Endothelial cell of umbilical vein (primary cell): ENCODE measurements at regions not wholly inside any gene's neighbourhood (a gene's known extent, or its start where the extent isn't known, plus 50 kb on each side); places are given as distances from the start of the nearest gene placed in this dataset.

ENCODE experiments used
- BruUV-seq: library from RNA; stranded (reverse); fragments of 400-500 nt; replicated peaks from 2 replicates; lab custom pipeline; 2021; lab: Mats Ljungman, UMichigan
- CTCF ChIA-PET: fragments of 300-600, 350-600 bp; sonication (Branson Sonifier 250); formaldehyde crosslinking; loops from one replicate; lab custom pipeline; 2021; ENCODE audit warnings: antibody characterized with exemption, inconsistent platforms; lab: Charles Lee
- POLR2A ChIA-PET: fragments of 300-600, 350-600 bp; sonication (Branson Sonifier 250); formaldehyde crosslinking; loops from one replicate; lab custom pipeline; 2021; ENCODE audit warnings: antibody characterized with exemption, inconsistent platforms; lab: Charles Lee
- DNase-seq: peaks from one replicate; pipeline ENCODE4 v3.0.0-alpha.2; 2011; ENCODE audit warnings: low read depth, low spot score
- FAIRE-seq: peaks from 2 replicates; lab custom pipeline; 2011; peaks lifted over from hg19 to GRCh38; lab: Jason Lieb, UNC
- H2AFZ ChIP-seq: 2 replicates; pipeline ENCODE4 v1.6.0; 2012; ENCODE audit warnings: low read depth, low read length, control low read depth, inconsistent platforms
- H3K27ac ChIP-seq: 2 replicates; pipeline ENCODE4 v1.5.1; 2011; ENCODE audit warnings: low read depth, mild to moderate bottlenecking, control low read depth, low read length, moderate library complexity; ENCODE audit not compliant: insufficient read depth
- H3K27me3 ChIP-seq, 2 experiments: 2 replicates each; pipeline versions ENCODE4 v1.6.0 to v1.6.1; 2011; ENCODE audit warnings: low read length in 2 of 2, mixed read lengths in 1 of 2; ENCODE audit not compliant: control insufficient read depth in 2 of 2, insufficient read depth in 2 of 2
- H3K36me3 ChIP-seq, 2 experiments: 2 replicates in 1 of 2; 3 replicates in 1 of 2; pipeline ENCODE4 v1.5.1; 2011; ENCODE audit warnings: low read length in 2 of 2, mild to moderate bottlenecking in 1 of 2, moderate library complexity in 1 of 2; ENCODE audit not compliant: control insufficient read depth in 2 of 2, insufficient read depth in 2 of 2; ENCODE audit errors: extremely low read depth in 1 of 2
- H3K4me1 ChIP-seq: 3 replicates; pipeline ENCODE4 v1.5.1; 2011; ENCODE audit warnings: mild to moderate bottlenecking, low read length; ENCODE audit not compliant: control insufficient read depth, insufficient read depth; ENCODE audit errors: extremely low read depth
- H3K4me2 ChIP-seq: 2 replicates; pipeline ENCODE4 v1.6.1; 2011; ENCODE audit warnings: low read length, control low read depth, mixed read lengths; ENCODE audit not compliant: insufficient read depth
- H3K4me3 ChIP-seq, 3 experiments: fragments of 200-600 bp in 1 of 3; sonication (generic), shearing (Covaris generic) in 1 of 3; replicated peaks in 1 of 3; 2 replicates each; pipeline ENCODE4 v1.5.1; 2011 to 2016; ENCODE audit warnings: control low read depth in 3 of 3, low read length in 3 of 3, mild to moderate bottlenecking in 2 of 3, inconsistent platforms in 1 of 3, low read depth in 1 of 3, moderate library complexity in 1 of 3; ENCODE audit not compliant: insufficient read depth in 1 of 3
- H3K79me2 ChIP-seq: 2 replicates; pipeline ENCODE4 v1.6.0; 2012; ENCODE audit warnings: low read length, inconsistent platforms; ENCODE audit not compliant: control insufficient read depth, insufficient read depth
- H3K9ac ChIP-seq: replicated peaks from 2 replicates; pipeline ENCODE3; 2011; ENCODE audit warnings: low read length, control low read depth; ENCODE audit not compliant: insufficient read depth; ENCODE audit errors: extremely low read depth
- H3K9me1 ChIP-seq: replicated peaks from 3 replicates; pipeline ENCODE4 v1.6.0; 2011; ENCODE audit warnings: mild to moderate bottlenecking, low read length; ENCODE audit not compliant: control insufficient read depth, insufficient read depth; ENCODE audit errors: extremely low read depth
- H3K9me3 ChIP-seq: replicated peaks from 2 replicates; pipeline ENCODE4 v1.5.1; 2012; ENCODE audit warnings: low read length, inconsistent platforms; ENCODE audit not compliant: control insufficient read depth, insufficient read depth
- H4K20me1 ChIP-seq: replicated peaks from 2 replicates; pipeline ENCODE3; 2011; ENCODE audit warnings: mild to moderate bottlenecking, low read length; ENCODE audit not compliant: control insufficient read depth, insufficient read depth; ENCODE audit errors: extremely low read depth
- EZH2 ChIP-seq: IDR thresholded peaks from 2 replicates; pipeline ENCODE4 v1.6.1; 2012; ENCODE audit warnings: borderline replicate concordance, low read depth, mild to moderate bottlenecking, moderate library complexity, low read length, inconsistent platforms; ENCODE audit not compliant: severe bottlenecking
- FOS ChIP-seq: IDR thresholded peaks from 2 replicates; pipeline ENCODE4 v1.6.1; 2011; ENCODE audit warnings: mild to moderate bottlenecking, low read length, moderate library complexity, borderline replicate concordance; ENCODE audit not compliant: insufficient read depth
- GATA2 ChIP-seq: IDR thresholded peaks from 2 replicates; pipeline ENCODE4 v1.7.0; 2011; ENCODE audit warnings: low read depth, mild to moderate bottlenecking, moderate library complexity, mixed read lengths, low read length; ENCODE audit not compliant: insufficient read length, insufficient read depth
- JUN ChIP-seq: IDR thresholded peaks from 2 replicates; pipeline ENCODE4 v1.6.1; 2011; ENCODE audit warnings: borderline replicate concordance, low read depth; ENCODE audit not compliant: insufficient read length, insufficient read depth
- MYC ChIP-seq: IDR thresholded peaks from one replicate; pipeline ENCODE4 v1.6.1; 2011; ENCODE audit warnings: mild to moderate bottlenecking, low read depth, low read length
- POLR2A ChIP-seq: IDR thresholded peaks from 2 replicates; pipeline ENCODE4 v1.6.1; 2012; ENCODE audit warnings: low read depth, mild to moderate bottlenecking, control low read depth, low read length
- POLR2AphosphoS5 ChIP-seq: IDR thresholded peaks from 2 replicates; pipeline ENCODE4 v1.6.1; 2012; ENCODE audit warnings: low read depth, mild to moderate bottlenecking, control low read depth, low read length, moderate library complexity; ENCODE audit not compliant: insufficient read depth
- dilution Hi-C: fragments of 300-500 bp; cut with MboI; formaldehyde crosslinking; loops from one replicate; pipeline ENCODE4 v1.15.0; 2019; ENCODE audit warnings: low sequenced_read_pairs; ENCODE audit not compliant: extremely low pct_ligation_motif_present
- intact Hi-C: fragments of 100-400 bp; cut with micrococcal nuclease; formaldehyde crosslinking; loops from one replicate; pipeline ENCODE4 v1.10.0; 2022
- TF ChIP-seq, protein P1 (sequence below), 2 donors: IDR thresholded peaks; 1 replicate in 1 of 2; 2 replicates in 1 of 2; pipeline ENCODE4 v1.5.1; 2011; ENCODE audit warnings: low read length in 2 of 2, mild to moderate bottlenecking in 2 of 2, moderate library complexity in 2 of 2, control low read depth in 1 of 2, inconsistent platforms in 1 of 2, low read depth in 1 of 2; ENCODE audit not compliant: insufficient read depth in 1 of 2; ENCODE audit errors: extremely low read depth in 1 of 2
- TF ChIP-seq, protein P2 (sequence below): IDR thresholded peaks from 2 replicates; pipeline ENCODE4 v1.6.1; 2011; ENCODE audit not compliant: insufficient read depth, insufficient read length

DNA sequence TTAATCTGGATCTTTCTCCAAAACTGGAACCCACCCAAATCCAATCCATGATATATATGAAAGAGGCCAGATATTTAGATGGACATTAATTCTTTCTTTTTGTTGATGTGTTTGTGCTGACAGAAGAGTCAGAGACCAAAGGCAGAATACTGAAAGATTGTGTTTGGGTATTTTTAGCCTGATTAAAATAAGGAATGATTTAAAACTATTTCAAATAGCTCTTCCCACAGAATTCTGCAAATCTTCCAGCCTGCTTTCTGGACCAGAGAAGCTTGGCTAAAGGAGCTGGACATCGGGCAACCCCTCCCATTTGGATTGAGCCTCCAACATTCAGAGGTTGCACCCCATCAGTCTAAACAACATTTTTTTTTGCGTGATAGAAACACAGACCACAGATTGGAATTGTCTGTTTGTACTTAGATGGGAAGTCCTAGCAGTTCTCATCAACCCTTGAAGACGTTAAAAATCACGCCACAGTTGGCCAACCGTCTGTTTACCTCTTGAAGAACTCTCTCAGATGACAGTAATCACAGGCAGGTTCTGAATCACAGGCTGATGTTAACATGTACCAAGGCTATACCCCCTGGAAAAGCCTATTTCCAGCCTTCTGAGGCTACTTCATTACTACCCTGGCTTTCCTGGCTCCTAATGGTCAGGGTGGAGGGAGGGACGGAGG, 155.2 kb upstream of the NRP1 start:
- no peak overlapping the region for H3K4me2 ChIP-seq
- no peaks in the 10 kb centered on the region for H3K36me3 ChIP-seq
- no peak overlapping the region for H3K27ac ChIP-seq
- TF ChIP-seq, protein P1, sequence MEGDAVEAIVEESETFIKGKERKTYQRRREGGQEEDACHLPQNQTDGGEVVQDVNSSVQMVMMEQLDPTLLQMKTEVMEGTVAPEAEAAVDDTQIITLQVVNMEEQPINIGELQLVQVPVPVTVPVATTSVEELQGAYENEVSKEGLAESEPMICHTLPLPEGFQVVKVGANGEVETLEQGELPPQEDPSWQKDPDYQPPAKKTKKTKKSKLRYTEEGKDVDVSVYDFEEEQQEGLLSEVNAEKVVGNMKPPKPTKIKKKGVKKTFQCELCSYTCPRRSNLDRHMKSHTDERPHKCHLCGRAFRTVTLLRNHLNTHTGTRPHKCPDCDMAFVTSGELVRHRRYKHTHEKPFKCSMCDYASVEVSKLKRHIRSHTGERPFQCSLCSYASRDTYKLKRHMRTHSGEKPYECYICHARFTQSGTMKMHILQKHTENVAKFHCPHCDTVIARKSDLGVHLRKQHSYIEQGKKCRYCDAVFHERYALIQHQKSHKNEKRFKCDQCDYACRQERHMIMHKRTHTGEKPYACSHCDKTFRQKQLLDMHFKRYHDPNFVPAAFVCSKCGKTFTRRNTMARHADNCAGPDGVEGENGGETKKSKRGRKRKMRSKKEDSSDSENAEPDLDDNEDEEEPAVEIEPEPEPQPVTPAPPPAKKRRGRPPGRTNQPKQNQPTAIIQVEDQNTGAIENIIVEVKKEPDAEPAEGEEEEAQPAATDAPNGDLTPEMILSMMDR (IDR thresholded peaks at IDR 0.05; ENCODE audit: extremely low read depth in 1 of 2, insufficient read depth in 1 of 2, low read depth in 1 of 2, low read length in 2 of 2) = no peak
- TF ChIP-seq JUN = no peak
- no peak for TF ChIP-seq POLR2A
- no peak for TF ChIP-seq MYC
- no peak for TF ChIP-seq EZH2
- no peak for TF ChIP-seq POLR2AphosphoS5
- TF ChIP-seq FOS = no peak
- TF ChIP-seq, protein P2, sequence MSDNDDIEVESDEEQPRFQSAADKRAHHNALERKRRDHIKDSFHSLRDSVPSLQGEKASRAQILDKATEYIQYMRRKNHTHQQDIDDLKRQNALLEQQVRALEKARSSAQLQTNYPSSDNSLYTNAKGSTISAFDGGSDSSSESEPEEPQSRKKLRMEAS = no peak
- no peak for TF ChIP-seq GATA2
- peaks cover 0 to 12% of the 10 kb centered on the region in 2 experiments for H3K27me3 ChIP-seq
- intact Hi-C loops (no loop called here), dilution Hi-C loops (no loop called here)
- H3K4me1 ChIP-seq = no peaks in the 10 kb centered on the region
- DNase-seq (no peak), FAIRE-seq (no peak)
- H3K79me2 ChIP-seq = no peaks in the 10 kb centered on the region
- H2AFZ ChIP-seq = no peak overlapping the region
- no peak overlapping the region for H3K9ac ChIP-seq
- no peaks in the 10 kb centered on the region for H3K9me1 ChIP-seq
- no TSS peak for BruUV-seq
- CTCF ChIA-PET = no interaction called here
- no peak overlapping the region for H3K4me3 ChIP-seq
- POLR2A ChIA-PET = no interaction called here
- no peaks in the 10 kb centered on the region for H3K9me3 ChIP-seq
- H4K20me1 ChIP-seq = no peaks in the 10 kb centered on the region
